Liver (tissue), 3 donors: ENCODE measurements at regions not wholly inside any gene's neighbourhood (a gene's known extent, or its start where the extent isn't known, plus 50 kb on each side); places are given as distances from the start of the nearest gene placed in this dataset.

Experiments used
- CTCF ChIP-seq: fragments of 150-350 bp; IDR thresholded peaks from 2 replicates; pipeline ENCODE4 v1.5.1; 2017; ENCODE audit warnings: improper control_type of control experiment, low read depth, low read length; ENCODE audit not compliant: missing input control
- EGR1 ChIP-seq, 2 donors: IDR thresholded peaks; 2 replicates each; pipeline ENCODE4 v1.6.1; 2016 to 2018; ENCODE audit warnings: antibody characterized with exemption in 2 of 2, low read depth in 2 of 2
- RAD21 ChIP-seq, 2 donors: IDR thresholded peaks; 2 replicates each; pipeline ENCODE4 v1.6.1; 2016; ENCODE audit warnings: antibody characterized with exemption in 2 of 2, mild to moderate bottlenecking in 2 of 2
- REST ChIP-seq: IDR thresholded peaks from 2 replicates; pipeline ENCODE4 v1.6.1; 2016; ENCODE audit warnings: antibody characterized with exemption, mild to moderate bottlenecking
- donor health status: healthy.
- donor health status: healthy.

GRCh38 chr13:24616514-24616913, 63.7 kb upstream of the ATP12A start:
- no peak for TF ChIP-seq CTCF
- no peak for TF ChIP-seq RAD21 (IDR thresholded peaks at IDR 0.05)
- TF ChIP-seq EGR1 (IDR thresholded peaks at IDR 0.05; ENCODE audit: low read depth in 2 of 2), result no peak
- no peak for TF ChIP-seq REST
